Non-pigmented ciliary epithelial cell (primary cell): ENCODE measurements at regions not wholly inside any gene's neighbourhood (a gene's known extent, or its start where the extent isn't known, plus 50 kb on each side); places are given as distances from the start of the nearest gene placed in this dataset.
"Not testable (repeated sequence)": the region's sequence is repeated elsewhere in the genome, so short reads cannot be mapped to it uniquely, and the experiment has no call there.

Source experiments
- DNase-seq: peaks from one replicate; pipeline ENCODE4 v3.0.0-alpha.2; 2010; ENCODE audit warnings: low read depth

DNA sequence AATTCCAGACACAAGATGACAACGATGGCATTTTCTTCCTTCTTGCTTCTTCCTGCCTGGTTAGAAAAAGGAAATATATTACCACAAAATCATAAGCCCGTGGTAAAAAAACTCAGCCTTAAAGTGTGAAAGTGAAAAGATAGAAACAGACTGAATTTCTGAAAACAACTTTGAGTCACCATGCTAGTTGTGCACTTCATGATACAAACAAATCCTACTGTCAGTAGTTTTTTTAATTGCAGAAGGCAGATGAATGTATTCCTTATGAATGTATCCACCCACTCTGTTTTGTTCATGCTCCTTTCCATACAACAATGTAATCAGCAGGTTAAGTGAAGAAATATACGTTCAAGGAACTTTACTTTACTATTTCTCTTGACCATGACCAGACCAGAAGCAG is 1144.7 kb downstream of the OTOL1 start:
- DNase-seq = no peak

GRCh38 chr3:162641907-162642306 is 1145.3 kb downstream of the OTOL1 start:
- DNase-seq = no peak

GRCh38 chr3:162643245-162643644 is 1146.6 kb downstream of the OTOL1 start:
- no peak for DNase-seq

DNA sequence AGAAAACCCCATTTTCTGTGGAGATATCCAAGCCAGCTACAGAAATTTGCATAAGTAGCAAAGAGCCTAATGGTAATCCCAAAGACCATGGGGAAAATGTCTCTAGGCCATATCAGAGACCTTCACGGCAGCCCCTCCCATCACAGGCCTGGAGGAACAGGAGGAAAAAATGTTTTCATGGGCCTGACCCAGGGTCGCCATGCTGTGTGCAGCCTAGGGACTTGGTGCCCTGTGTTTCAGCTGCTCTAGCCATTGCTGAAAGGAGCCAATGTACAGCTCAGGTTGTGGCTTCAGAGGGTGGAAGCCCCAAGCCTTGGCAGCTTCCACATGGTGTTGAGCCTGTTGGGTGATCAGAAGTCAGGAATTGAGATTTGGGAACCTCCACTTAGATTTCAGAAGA is 1150.7 kb downstream of the OTOL1 start:
- DNase-seq = no peak

DNA sequence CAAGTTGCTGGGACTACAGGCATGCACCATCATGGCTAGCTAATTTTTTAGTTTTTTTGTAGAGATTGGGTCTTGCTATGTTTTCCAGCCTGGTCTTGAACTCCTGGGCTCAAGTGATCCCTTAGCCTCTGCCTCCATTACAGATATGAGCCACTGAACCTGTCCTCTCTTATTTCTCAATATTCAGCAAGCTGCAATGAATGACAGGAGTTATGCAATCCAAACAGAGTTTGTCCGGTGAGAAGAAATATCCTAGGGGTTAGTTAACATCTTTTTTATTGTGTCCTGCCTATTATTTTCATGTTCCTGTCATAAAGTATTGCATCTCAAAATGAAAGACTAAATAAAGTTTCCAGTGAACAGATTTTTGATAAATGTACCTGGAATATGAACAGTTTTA is 1161.4 kb downstream of the OTOL1 start:
- DNase-seq = no peak

- DNase-seq = no peak
Measured at GRCh38 chr3:162665684-162666391, 1169.2 kb downstream of the OTOL1 start.

GRCh38 chr3:162666835-162667234 is 1170.2 kb downstream of the OTOL1 start:
- DNase-seq = no peak

DNA sequence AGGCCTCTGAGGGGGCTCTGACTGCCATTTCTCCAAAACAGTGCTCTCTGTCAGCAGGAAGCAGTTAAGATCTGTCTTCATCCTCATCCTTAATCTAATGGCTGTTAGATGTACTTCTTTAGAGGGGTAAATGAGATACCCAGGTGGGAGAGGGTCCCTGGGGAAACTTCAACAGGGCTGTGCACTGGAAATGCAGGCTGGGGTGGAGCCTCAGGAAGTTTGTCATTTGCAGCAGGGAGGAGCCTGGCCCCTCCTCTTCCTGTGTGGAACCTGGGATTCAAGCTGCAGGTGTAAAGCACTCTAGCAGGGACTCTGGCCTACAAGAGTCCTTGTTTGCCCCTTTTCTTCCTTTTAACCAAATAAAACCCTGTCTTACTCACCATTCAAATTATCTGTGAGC is 1173.6 kb downstream of the OTOL1 start:
- DNase-seq = no peak

DNA sequence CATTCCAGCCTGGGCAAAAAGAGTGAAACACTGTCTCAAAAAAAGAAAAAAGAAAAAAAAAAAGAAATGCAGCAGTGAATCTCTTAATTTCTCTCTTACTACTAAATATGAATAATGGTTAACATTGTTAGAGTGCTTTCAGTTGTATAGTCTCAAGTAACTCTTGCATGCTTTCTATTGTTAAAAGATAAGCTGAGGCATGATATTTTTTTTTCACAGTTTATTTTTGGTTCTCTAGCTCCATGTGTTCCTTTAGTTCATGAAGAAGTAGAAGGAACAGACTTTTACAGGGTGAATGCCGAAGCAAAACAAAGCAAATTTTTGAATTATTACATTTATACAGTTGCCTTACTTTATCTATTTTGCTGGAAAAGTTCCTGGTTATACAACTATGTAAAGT is 1180.9 kb downstream of the OTOL1 start:
- no peak for DNase-seq

GRCh38 chr3:162678941-162679340 is 1182.3 kb downstream of the OTOL1 start:
- DNase-seq = no peak

DNA sequence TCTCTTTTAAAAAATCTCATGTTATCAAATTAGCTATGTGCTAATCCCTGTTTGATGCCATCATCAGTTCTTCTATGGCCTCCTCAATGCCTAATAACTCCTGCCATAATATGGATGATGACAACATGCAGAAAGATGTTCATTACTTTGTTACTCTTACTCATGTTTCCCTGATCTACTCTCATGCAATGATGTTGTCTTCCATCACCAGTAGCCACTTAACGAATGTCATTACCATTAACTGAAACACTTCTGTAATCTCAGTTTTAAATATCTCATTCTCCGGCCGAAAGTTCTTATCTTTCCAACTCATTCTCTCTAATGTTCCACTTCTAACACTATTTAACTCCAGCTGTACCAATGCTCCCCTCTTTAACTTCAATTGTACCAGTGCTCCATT is 1187.7 kb downstream of the OTOL1 start:
- DNase-seq = no peak

DNA sequence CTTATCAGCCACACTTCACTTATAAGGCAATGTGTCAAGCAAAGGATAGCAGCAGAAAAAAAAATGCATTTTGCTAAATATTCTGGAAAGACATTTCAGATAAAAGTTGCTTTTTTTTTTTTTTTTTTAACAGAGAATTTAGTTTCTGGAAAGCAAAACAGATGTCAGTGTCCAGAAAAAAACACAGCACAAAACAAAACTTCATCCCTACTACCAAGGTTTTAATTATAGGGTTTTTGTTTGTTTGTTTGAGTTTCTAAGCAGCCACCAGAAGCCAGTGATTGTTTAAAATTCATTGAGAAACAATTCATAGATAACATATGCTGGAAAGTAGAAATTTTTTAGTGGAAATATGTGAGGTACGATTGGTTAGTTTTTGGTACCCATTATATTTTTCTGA is 1202.7 kb downstream of the OTOL1 start:
- DNase-seq = no peak

DNA sequence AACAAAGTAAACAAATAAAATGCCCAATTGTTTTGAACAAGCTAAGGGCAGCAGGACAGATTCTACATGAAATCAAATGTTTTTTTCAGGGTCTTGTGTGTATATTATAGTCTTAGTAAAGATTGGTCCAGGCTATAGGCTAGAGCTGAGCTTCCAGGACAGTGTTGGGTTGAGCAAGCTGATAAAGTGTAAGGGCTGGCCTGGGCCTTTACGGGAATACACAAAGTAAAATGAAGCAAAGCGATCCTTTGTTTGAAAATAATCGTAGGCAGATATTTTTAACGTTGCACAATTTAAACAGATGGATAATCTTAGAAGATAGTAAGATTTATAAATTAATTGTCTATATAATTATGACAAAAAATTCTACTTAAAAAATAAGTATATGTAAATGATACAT is 1204.6 kb downstream of the OTOL1 start:
- DNase-seq = no peak

- DNase-seq = no peak
Measured at GRCh38 chr3:162702768-162703385, 1206.3 kb downstream of the OTOL1 start.

DNA sequence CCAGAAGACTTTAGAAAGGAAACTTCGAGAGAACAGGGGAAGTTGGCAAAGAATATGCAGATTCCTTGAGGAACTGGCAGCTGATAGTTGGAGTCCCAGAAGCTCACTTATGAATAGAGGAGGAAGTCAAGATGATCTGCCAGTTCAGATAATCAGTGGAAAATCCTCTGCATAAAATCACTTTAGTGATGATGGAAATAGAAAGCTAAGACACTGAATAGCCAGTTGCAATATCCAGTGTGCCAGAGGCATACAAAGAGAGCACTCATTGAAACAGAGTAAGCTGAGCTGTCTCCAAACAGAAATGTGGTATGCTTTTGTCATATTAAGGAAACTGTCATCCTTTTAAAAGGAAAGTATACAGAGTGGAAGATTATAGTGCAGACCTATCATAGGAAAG is 1207.6 kb downstream of the OTOL1 start:
- DNase-seq = no peak

DNA sequence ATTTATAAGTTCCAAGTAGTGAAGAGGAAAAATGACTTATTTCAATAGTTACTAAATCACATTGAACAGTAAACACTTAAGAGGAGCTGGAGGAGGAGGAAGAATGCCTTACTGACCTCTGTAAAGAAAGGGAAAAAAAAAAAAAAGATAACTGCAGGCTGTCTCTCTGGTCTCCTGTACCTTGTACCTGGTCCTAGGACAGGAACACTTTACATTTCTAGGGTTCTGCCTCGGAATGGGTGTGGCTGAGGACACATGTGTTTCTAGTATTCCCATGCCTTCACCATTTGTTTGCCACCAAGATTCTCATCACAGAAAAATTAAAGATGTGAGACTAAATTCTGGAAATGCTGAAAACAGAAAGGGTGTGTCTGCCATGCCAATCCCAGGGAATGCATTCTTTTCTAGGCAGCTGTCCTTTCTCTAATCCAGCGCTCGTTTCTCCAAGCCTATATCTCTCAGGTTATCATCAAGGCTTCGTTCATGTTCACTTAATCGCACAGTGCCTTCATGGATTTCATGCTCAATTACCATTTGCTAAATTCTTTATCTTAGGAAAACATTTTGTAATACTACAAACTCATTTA is 1208.3 kb downstream of the OTOL1 start:
- DNase-seq = no peak

DNA sequence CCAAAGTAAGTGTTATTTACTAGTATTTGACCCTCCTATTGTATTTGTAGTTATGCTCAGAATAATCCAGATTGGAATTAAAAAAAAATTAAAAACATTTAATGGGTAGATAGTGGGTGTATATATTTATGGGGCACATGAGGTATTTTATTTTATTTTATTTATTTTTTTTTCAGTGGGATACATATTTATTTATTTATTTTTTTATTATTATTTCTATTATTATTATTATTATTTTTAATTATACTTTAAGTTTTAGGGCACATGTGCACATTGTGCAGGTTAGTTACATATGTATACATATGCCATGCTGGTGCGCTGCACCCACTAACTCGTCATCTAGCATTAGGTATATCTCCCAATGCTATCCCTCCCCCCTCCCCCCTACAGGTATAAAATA is 1211.8 kb downstream of the OTOL1 start:
- not testable (repeated sequence) for DNase-seq

DNA sequence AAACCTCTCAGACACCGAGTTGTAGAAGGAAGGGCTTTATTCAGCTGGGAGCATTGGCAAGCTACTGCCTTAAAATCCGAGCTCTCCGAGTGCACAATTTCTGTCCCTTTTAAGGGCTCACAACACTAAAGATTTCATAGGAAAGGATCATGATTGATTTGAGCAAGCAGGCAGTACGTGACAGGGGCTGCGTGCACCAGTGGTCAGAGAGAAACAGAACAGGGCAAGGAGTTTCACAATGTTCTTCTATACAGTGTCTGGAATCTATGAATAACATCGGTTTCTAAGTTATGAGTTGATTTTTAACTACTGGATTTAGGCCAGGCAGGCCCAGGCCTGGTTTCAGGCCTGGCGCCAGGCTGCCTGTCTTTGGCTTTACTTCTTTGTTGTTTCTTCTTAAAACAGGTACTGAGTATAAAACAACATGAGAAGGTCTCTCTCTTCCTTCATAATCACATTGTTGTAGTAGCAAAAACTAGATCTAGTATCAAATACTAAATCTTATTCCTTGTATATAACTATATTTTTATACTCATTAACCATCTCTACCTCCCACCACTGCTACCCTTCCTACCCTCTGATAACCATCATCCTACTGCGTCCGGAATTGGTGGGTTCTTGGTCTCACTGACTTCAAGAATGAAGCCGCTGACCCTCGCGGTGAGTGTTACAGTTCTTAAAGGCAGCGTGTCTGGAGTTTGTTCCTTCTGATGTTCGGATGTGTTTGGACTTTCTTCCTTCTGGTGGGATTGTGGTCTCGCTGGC is 1212.5 kb downstream of the OTOL1 start:
- DNase-seq = not testable (repeated sequence)

DNA sequence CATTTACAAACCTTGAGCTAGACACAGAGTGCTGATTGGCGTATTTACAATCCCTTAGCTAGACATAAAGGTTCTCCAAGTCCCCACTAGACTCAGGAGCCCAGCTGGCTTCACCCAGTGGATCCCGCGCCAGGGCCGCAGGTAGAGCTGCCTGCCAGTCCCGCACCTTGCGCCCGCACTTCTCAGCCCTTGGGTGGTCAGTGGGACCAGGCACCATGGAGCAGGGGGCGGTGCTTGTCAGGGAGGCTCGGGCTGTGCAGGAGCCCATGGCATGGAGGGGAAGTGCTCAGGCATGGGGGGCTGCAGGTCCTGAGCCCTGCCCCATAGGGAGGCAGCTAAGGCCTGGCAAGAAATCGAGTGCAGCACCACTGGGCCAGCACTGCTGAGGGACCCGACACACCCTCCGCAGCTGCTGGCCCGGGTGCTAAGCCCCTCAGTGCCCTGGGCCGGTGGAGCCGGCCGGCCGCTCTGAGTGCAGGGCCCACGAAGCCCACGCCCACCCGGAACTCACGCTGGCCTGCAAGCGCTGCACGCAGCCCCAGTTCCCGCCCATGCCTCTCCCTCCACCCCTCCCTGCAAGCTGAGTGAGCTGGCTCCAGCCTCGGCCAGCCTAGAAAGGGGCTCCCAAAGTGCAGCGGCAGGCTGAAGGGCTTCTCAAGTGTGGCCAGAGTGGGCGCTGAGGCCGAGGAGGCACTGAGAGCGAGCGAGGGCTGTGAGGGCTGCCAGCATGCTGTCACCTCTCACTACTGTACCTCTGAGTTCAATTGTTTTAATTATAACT is 1213.9 kb downstream of the OTOL1 start:
- no peak for DNase-seq

GRCh38 chr3:162717074-162717473 is 1220.5 kb downstream of the OTOL1 start:
- not testable (repeated sequence) for DNase-seq

GRCh38 chr3:162718697-162719096 is 1222.1 kb downstream of the OTOL1 start:
- DNase-seq = no peak

- DNase-seq = peak; percentile 91
Measured at GRCh38 chr3:162719684-162720341, 1223.2 kb downstream of the OTOL1 start.
